ENCODE measurements at regions not wholly inside any gene's neighbourhood (a gene's known extent, or its start where the extent isn't known, plus 50 kb on each side); places are given as distances from the start of the nearest gene placed in this dataset.

DNA sequence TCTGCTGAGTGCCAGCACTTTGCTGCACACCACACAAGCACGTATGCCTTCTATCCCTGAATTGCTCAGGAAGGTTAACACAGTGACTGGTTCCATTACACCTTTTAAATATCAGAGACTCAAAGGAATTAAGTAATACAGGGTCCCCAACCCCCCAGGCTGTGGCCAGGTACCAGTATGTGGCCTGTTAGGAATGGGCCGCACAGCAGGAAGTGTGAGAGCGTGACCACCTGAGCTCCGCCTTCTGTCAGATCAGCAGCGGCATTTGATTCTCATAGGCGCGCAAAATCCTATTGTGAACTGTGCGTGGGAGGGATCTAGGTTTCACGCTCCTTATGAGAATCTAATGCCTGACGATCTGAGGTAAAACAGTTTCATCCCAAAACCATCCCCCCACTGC lies 194.5 kb downstream of the FOXO1 start (continued):
- TF ChIP-seq, protein P1, sequence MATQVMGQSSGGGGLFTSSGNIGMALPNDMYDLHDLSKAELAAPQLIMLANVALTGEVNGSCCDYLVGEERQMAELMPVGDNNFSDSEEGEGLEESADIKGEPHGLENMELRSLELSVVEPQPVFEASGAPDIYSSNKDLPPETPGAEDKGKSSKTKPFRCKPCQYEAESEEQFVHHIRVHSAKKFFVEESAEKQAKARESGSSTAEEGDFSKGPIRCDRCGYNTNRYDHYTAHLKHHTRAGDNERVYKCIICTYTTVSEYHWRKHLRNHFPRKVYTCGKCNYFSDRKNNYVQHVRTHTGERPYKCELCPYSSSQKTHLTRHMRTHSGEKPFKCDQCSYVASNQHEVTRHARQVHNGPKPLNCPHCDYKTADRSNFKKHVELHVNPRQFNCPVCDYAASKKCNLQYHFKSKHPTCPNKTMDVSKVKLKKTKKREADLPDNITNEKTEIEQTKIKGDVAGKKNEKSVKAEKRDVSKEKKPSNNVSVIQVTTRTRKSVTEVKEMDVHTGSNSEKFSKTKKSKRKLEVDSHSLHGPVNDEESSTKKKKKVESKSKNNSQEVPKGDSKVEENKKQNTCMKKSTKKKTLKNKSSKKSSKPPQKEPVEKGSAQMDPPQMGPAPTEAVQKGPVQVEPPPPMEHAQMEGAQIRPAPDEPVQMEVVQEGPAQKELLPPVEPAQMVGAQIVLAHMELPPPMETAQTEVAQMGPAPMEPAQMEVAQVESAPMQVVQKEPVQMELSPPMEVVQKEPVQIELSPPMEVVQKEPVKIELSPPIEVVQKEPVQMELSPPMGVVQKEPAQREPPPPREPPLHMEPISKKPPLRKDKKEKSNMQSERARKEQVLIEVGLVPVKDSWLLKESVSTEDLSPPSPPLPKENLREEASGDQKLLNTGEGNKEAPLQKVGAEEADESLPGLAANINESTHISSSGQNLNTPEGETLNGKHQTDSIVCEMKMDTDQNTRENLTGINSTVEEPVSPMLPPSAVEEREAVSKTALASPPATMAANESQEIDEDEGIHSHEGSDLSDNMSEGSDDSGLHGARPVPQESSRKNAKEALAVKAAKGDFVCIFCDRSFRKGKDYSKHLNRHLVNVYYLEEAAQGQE (IDR thresholded peaks at IDR 0.05; ENCODE audit: low read depth, low read length) = no peak
- no peak for TF ChIP-seq FOS (IDR thresholded peaks at IDR 0.05; ENCODE audit: borderline replicate concordance, extremely low read depth, insufficient read length)

DNA sequence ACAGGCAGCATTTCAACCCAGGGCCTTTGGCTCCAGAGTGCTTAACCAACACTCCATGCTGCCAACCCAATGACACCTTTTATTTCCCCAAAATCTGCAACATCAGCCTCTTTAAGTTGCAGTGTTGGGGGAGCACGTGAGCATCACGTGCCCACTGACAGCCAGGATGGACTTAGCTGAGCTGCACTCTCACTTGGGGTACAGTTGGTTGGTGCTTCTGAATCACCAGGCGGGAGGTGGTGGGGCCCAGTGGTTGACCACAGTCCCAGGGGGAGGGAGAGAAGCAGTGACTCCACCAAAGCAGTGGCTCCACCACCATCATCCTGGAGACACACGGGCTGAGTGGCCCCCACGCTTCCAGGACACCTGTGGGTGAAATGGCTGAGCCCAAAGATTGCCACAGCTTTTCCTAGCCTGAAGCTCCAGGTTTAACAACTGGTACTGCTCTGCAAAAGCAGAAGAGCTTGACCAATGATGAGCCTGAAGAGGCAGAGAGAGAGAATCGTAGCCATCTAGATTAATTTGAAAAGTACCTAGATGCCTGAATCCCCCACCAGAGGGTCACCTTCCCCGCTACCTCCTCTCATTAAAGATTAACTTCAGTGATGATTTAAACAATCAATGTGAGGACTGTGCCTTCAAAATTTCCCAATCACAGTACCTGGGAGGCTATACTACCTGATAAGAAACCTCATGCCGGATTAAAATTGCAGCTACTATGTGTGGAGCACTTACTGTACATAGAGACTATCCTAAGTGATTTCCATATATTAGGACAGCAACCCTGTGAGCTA lies 193.8 kb downstream of the FOXO1 start:
- FAIRE-seq = no peak
- Histone ChIP-seq H3K4me2 (ENCODE audit: control insufficient read depth, insufficient read depth) (no peak overlapping the region), H3K4me3 (no peak overlapping the region), H3K27ac (ENCODE audit: control insufficient read depth, insufficient read depth) (no peak overlapping the region), H3K9ac (ENCODE audit: control insufficient read depth, insufficient read depth, low read length) (no peak overlapping the region), H4K20me1 (ENCODE audit: control insufficient read depth, insufficient read depth) (no peaks in the 10 kb centered on the region), H3K27me3 (replicated peaks in 1 of 2; ENCODE audit: control insufficient read depth in 2 of 2, insufficient read depth in 2 of 2, low read length in 1 of 2) (no peaks in the 10 kb centered on the region; a peak in 1 of 4 replicates), H2AFZ (ENCODE audit: control insufficient read depth, low read depth, low read length) (no peak overlapping the region), H3K79me2 (ENCODE audit: control insufficient read depth, insufficient read depth, low read length) (no peaks in the 10 kb centered on the region), H3K9me3 (replicated peaks; ENCODE audit: control insufficient read depth, insufficient read depth, low read length) (no peaks in the 10 kb centered on the region; the same call in 2 of the 3 replicates), H3K36me3 (ENCODE audit: control insufficient read depth in 2 of 2, insufficient read depth in 2 of 2, low read length in 1 of 2) (no peaks in the 10 kb centered on the region), H3K4me1 (ENCODE audit: control insufficient read depth, insufficient read depth, low read length) (no peaks in the 10 kb centered on the region)
- ChIA-PET SMC1A (ENCODE audit: uncharacterized antibody, unreplicated experiment) (interaction anchor here (0.6 to 2.1 kb wide), 5 partner anchors 8 to 172 kb away, joined by 3 to 7 read pairs (median 3); no protein-coding TSS in a partner anchor), CTCF (interaction anchor here (1.0 kb wide), 1 partner anchor 11 kb away, joined by 4 read pairs; no protein-coding TSS in a partner anchor), POLR2A (no interaction called here), RAD21 (ENCODE audit: unreplicated experiment) (no interaction called here)
- TF ChIP-seq RAD51 (IDR thresholded peaks at IDR 0.05) = peak; percentile 78; the same call in 1 of the 2 replicates
- peak; percentile 21 for TF ChIP-seq MEF2B (IDR thresholded peaks at IDR 0.05; ENCODE audit: partially characterized antibody, poor library complexity, severe bottlenecking)
- TF ChIP-seq NFYA (IDR thresholded peaks at IDR 0.05; ENCODE audit: borderline replicate concordance, low read depth, low read length) = no peak
- no peak for TF ChIP-seq KLF5 (IDR thresholded peaks at IDR 0.05; ENCODE audit: partially characterized antibody)
- TF ChIP-seq BHLHE40 (IDR thresholded peaks at IDR 0.05; ENCODE audit: borderline replicate concordance in 1 of 2, low read depth in 2 of 2, low read length in 1 of 2) = peak; percentile 75 to 85
- no peak for TF ChIP-seq ETV6 (conservative IDR thresholded peaks at IDR 0.05 in 1 of 2, IDR thresholded peaks at IDR 0.05 in 1 of 2; ENCODE audit: borderline replicate concordance in 1 of 2, low read depth in 1 of 2)
- TF ChIP-seq, protein P2, sequence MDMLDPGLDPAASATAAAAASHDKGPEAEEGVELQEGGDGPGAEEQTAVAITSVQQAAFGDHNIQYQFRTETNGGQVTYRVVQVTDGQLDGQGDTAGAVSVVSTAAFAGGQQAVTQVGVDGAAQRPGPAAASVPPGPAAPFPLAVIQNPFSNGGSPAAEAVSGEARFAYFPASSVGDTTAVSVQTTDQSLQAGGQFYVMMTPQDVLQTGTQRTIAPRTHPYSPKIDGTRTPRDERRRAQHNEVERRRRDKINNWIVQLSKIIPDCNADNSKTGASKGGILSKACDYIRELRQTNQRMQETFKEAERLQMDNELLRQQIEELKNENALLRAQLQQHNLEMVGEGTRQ (IDR thresholded peaks at IDR 0.05; ENCODE audit: borderline replicate concordance, low read depth, low read length) = peak; percentile 22; the same call in 1 of the 2 replicates
- TF ChIP-seq, protein P3, sequence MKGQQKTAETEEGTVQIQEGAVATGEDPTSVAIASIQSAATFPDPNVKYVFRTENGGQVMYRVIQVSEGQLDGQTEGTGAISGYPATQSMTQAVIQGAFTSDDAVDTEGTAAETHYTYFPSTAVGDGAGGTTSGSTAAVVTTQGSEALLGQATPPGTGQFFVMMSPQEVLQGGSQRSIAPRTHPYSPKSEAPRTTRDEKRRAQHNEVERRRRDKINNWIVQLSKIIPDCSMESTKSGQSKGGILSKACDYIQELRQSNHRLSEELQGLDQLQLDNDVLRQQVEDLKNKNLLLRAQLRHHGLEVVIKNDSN (IDR thresholded peaks at IDR 0.05; ENCODE audit: borderline replicate concordance, extremely low read length, insufficient read depth, low read depth, low read length) = peak; percentile 53
- TF ChIP-seq LARP7 (IDR thresholded peaks at IDR 0.05) = no peak
- peak; percentile 50 for ATAC-seq
- in situ Hi-C loops (cut with MboI) (no loop called here), intact Hi-C loops (cut with micrococcal nuclease; ENCODE audit: unreplicated experiment) (no loop called here)
- DNase-seq (ENCODE audit: low read depth, low spot score) = no peak
- no TSS peak for BruUV-seq (replicated peaks)
- WGBS (ENCODE audit: insufficient coverage, insufficient replicate concordance, low lambda C conversion rate, missing lambda C conversion rate) = 29% methylated on average over 8 of the region's 8 CpGs
